Mesendoderm (in vitro differentiated cells): ENCODE measurements at regions not wholly inside any gene's neighbourhood (a gene's known extent, or its start where the extent isn't known, plus 50 kb on each side); places are given as distances from the start of the nearest gene placed in this dataset.

Experiments
- DNase-seq: peaks from one replicate; pipeline ENCODE4 v3.0.0; 2013
- H2AK5ac ChIP-seq: 2 replicates; pipeline ENCODE4 v1.6.1; 2013; ENCODE audit warnings: low read length, inconsistent platforms
- H2BK120ac ChIP-seq: 2 replicates; pipeline ENCODE4 v1.6.1; 2013; ENCODE audit warnings: low read depth, mild to moderate bottlenecking, low read length, moderate library complexity, mixed read lengths
- H2BK15ac ChIP-seq: replicated peaks from 2 replicates; pipeline ENCODE4 v1.6.1; 2013; ENCODE audit warnings: low read depth, mild to moderate bottlenecking, moderate library complexity
- H2BK5ac ChIP-seq: 2 replicates; pipeline ENCODE4 v1.6.1; 2013; ENCODE audit warnings: low read length, inconsistent platforms
- H3K18ac ChIP-seq: 2 replicates; pipeline ENCODE4 v1.6.1; 2013; ENCODE audit warnings: mild to moderate bottlenecking, low read length, mixed read lengths
- H3K23ac ChIP-seq: one replicate; pipeline ENCODE4 v1.6.1; 2013; ENCODE audit warnings: low read length
- H3K27ac ChIP-seq: 2 replicates; pipeline ENCODE4 v1.5.1; 2013; ENCODE audit warnings: low read depth, mild to moderate bottlenecking, inconsistent platforms, low read length, moderate library complexity
- H3K27me3 ChIP-seq: 2 replicates; pipeline ENCODE4 v1.6.1; 2013; ENCODE audit warnings: low read length, control low read depth, mild to moderate bottlenecking, inconsistent platforms; ENCODE audit not compliant: insufficient read depth, poor library complexity
- H3K36me3 ChIP-seq: 2 replicates; pipeline ENCODE4 v1.6.1; 2013; ENCODE audit warnings: low read length, inconsistent platforms; ENCODE audit not compliant: control insufficient read depth, insufficient read depth
- H3K4ac ChIP-seq: one replicate; pipeline ENCODE4 v1.6.1; 2013; ENCODE audit warnings: low read depth, mild to moderate bottlenecking, low read length, moderate library complexity
- H3K4me1 ChIP-seq: 2 replicates; pipeline ENCODE4 v1.6.1; 2013; ENCODE audit warnings: low read depth, low read length, inconsistent platforms; ENCODE audit not compliant: control insufficient read depth
- H3K4me2 ChIP-seq: 2 replicates; pipeline ENCODE4 v1.6.1; 2013; ENCODE audit warnings: low read length
- H3K4me3 ChIP-seq: 2 replicates; pipeline ENCODE4 v1.5.1; 2013; ENCODE audit warnings: mild to moderate bottlenecking, low read length
- H3K56ac ChIP-seq: one replicate; pipeline ENCODE4 v1.6.1; 2013; ENCODE audit warnings: low read length
- H3K79me1 ChIP-seq: 2 replicates; pipeline ENCODE4 v1.6.1; 2013; ENCODE audit warnings: low read length, inconsistent platforms
- H3K79me2 ChIP-seq: 2 replicates; pipeline ENCODE4 v1.6.1; 2013; ENCODE audit warnings: mild to moderate bottlenecking, low read length; ENCODE audit not compliant: control insufficient read depth, insufficient read depth
- H3K9ac ChIP-seq: 2 replicates; pipeline ENCODE4 v1.6.1; 2013; ENCODE audit warnings: low read length, inconsistent platforms
- H4K5ac ChIP-seq: one replicate; pipeline ENCODE4 v1.6.1; 2013; ENCODE audit warnings: low read length
- H4K8ac ChIP-seq: one replicate; pipeline ENCODE4 v1.6.1; 2013; ENCODE audit warnings: low read depth, mild to moderate bottlenecking, control low read depth, low read length, moderate library complexity
- WGBS: extraction: QIAGEN DNeasy Blood & Tissue Kit; methylation state at CpG from one replicate; pipeline ENCODE4 v1.1.7; 2013; ENCODE audit warnings: low lambda C conversion rate, missing lambda C conversion rate; ENCODE audit not compliant: insufficient coverage; ENCODE audit errors: extremely low coverage; 5-methylcytosine and 5-hydroxymethylcytosine counted together

DNA sequence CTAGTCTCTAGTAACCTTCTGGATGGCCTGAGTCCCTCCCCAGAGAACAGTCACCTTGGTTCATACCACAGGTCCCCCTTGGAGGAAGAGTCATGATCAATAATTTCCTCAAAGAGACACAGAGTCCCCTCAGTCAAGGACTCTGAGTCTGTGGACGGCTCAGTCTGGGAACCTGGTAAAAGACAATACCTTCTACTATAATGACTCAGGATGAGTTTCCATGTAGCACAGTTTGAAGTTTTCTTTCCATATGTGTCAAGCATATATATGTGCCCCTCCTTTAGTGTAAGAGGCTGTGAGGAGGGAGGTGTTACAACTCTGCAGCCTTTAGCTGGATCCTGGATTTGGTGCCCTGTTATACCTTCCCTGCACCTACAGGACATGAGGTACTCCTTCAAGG is 54.4 kb upstream of the TSKU start:
- Histone ChIP-seq H3K79me2 (no peaks in the 10 kb centered on the region), H4K8ac (no peak overlapping the region), H3K4me3 (no peak overlapping the region), H4K5ac (no peak overlapping the region), H3K4me1 (no peaks in the 10 kb centered on the region), H2AK5ac (no peak overlapping the region), H3K79me1 (no peaks in the 10 kb centered on the region), H2BK15ac (no peak overlapping the region), H3K27me3 (no peaks in the 10 kb centered on the region), H2BK120ac (no peak overlapping the region), H3K27ac (no peak overlapping the region), H3K4ac (no peak overlapping the region), H3K18ac (no peak overlapping the region), H3K23ac (no peak overlapping the region), H3K4me2 (no peak overlapping the region), H3K9ac (no peak overlapping the region), H3K36me3 (no peaks in the 10 kb centered on the region), H3K56ac (no peak overlapping the region), H2BK5ac (no peak overlapping the region)
- no peak for DNase-seq
- WGBS: no CpG with 5 or more reads among the region's 1 CpG

DNA sequence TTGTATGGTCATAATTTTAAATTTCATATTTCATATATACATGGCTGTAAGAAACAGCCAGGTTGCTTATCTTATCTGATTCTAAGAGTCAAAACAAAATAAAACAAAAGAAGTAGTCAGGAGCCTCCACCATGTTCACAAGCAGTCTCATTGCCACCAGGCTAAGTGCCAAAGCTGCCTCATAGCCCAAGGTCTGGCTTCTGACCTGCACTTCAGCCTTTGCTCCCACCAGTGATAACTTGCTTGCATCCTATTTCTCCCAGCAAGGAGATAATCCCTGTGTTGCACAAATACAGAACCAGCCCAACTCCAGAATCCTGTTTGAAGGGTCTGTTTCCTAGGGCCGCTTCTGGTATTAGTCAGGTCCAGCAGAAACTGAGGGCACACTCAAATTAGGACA is 53.9 kb upstream of the TSKU start:
- no CpG with 5 or more reads among the region's 1 CpG for WGBS
- no peak for DNase-seq

DNA sequence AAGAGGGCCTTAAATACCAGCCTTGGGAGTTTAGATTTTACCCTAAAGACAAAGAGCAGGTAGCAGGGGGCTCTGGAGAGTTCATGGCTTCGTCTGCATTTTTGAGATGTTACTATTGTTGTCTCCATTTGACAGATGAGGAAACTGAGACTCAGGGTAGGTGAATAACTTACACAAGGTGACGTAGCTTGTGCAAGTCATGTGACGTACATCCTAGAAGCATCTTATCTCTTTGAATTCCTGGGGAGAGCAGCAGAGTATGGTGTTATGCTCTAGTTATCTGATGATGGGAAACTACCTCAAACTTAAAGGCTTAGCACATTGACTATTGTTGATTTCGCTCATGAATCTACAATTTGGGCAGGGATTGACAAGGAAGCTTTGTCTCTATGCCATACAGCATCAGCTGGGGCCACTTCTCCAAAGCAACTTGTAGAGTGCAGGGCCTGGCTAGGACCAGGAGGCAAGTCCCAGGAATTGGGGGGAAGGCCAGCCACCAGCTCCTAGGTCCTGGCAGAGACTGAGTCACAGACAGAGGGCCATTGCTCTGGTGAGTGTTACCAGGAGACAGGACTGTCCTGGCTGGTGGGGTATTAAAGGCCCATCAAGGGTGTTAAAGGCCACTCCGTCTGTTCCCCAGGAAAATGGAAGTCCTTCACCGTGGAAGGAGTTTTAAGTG is 52.1 kb upstream of the TSKU start:
- Histone ChIP-seq H2BK15ac (no peak overlapping the region), H3K36me3 (no peaks in the 10 kb centered on the region), H3K4me1 (peaks cover 7% of the 10 kb centered on the region), H3K4me3 (no peak overlapping the region), H3K23ac (no peak overlapping the region), H4K8ac (no peak overlapping the region), H3K56ac (no peak overlapping the region), H2BK5ac (no peak overlapping the region), H4K5ac (no peak overlapping the region), H3K27ac (no peak overlapping the region), H3K9ac (no peak overlapping the region), H2BK120ac (no peak overlapping the region), H3K4ac (no peak overlapping the region), H3K79me1 (no peaks in the 10 kb centered on the region), H2AK5ac (no peak overlapping the region), H3K79me2 (no peaks in the 10 kb centered on the region), H3K27me3 (no peaks in the 10 kb centered on the region), H3K4me2 (no peak overlapping the region), H3K18ac (no peak overlapping the region)
- no CpG with 5 or more reads among the region's 6 CpGs for WGBS
- DNase-seq: no peak

More for the DNA sequence above, 53.9 kb upstream of the TSKU start:
- no peak overlapping the region for H4K8ac ChIP-seq
- no peak overlapping the region for H3K18ac ChIP-seq
- H2BK15ac ChIP-seq: no peak overlapping the region
- H3K27me3 ChIP-seq: no peaks in the 10 kb centered on the region
- no peaks in the 10 kb centered on the region for H3K79me1 ChIP-seq
- H3K23ac ChIP-seq: no peak overlapping the region
- H3K4me3 ChIP-seq: no peak overlapping the region
- no peak overlapping the region for H2BK5ac ChIP-seq
- no peaks in the 10 kb centered on the region for H3K79me2 ChIP-seq
- H3K36me3 ChIP-seq: no peaks in the 10 kb centered on the region
- H3K56ac ChIP-seq: no peak overlapping the region
- H3K4me1 ChIP-seq: no peaks in the 10 kb centered on the region
- H3K27ac ChIP-seq: no peak overlapping the region
- no peak overlapping the region for H3K4me2 ChIP-seq
- H2AK5ac ChIP-seq: no peak overlapping the region
- no peak overlapping the region for H2BK120ac ChIP-seq
- H3K4ac ChIP-seq: no peak overlapping the region
- no peak overlapping the region for H4K5ac ChIP-seq
- no peak overlapping the region for H3K9ac ChIP-seq

DNA sequence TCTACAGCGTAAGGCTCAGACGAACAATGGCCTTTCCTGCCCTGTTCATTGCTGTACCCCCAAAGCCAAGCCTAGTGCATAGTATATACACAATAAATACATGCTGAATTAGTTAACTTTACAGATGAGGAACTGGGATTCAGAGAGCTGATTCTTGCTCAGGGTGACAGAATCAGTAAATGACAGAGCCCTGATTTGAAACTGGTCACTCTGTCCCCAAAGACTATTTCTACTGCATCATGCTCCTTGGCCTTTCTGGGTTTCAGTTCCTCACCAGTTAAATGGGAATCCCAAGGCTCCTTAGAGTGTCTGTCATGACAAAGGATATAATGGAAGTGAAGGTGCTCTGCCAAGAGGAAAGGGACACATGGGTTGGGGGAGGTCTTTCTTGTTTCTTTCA is 50.5 kb upstream of the TSKU start:
- no peak overlapping the region for H3K23ac ChIP-seq
- H3K9ac ChIP-seq: no peak overlapping the region
- no peak overlapping the region for H3K4me3 ChIP-seq
- no peak overlapping the region for H3K4me2 ChIP-seq
- no peak overlapping the region for H3K4ac ChIP-seq
- no peaks in the 10 kb centered on the region for H3K36me3 ChIP-seq
- H2BK120ac ChIP-seq: no peak overlapping the region
- peak overlapping the region; percentile 22 for H2AK5ac ChIP-seq
- no peak overlapping the region for H2BK15ac ChIP-seq
- no peaks in the 10 kb centered on the region for H3K27me3 ChIP-seq
- H4K5ac ChIP-seq: no peak overlapping the region
- no peak overlapping the region for H2BK5ac ChIP-seq
- H3K27ac ChIP-seq: no peak overlapping the region
- no peak overlapping the region for H4K8ac ChIP-seq
- DNase-seq: no peak
- H3K4me1 ChIP-seq: peaks cover 18% of the 10 kb centered on the region
- no peaks in the 10 kb centered on the region for H3K79me1 ChIP-seq
- no peaks in the 10 kb centered on the region for H3K79me2 ChIP-seq
- no peak overlapping the region for H3K18ac ChIP-seq
- H3K56ac ChIP-seq: no peak overlapping the region
- no CpG with 5 or more reads among the region's 2 CpGs for WGBS
